HG03064 (cell line): ENCODE measurements at regions not wholly inside any gene's neighbourhood (a gene's known extent, or its start where the extent isn't known, plus 50 kb on each side); places are given as distances from the start of the nearest gene placed in this dataset.
"Not testable (repeated sequence)": the region's sequence is repeated elsewhere in the genome, so short reads cannot be mapped to it uniquely, and the experiment has no call there.

Experiments used
- ATAC-seq: cut with Tn5 transposase; IDR thresholded peaks from one replicate; pipeline ENCODE4 v1.9.1; 2021; ENCODE audit warnings: low read depth; ENCODE audit not compliant: unreplicated experiment

- ATAC-seq = no peak
Observed at GRCh38 chr10:16231176-16231575, 205.6 kb upstream of the PTER start.

- ATAC-seq = no peak
Observed at GRCh38 chr10:16231734-16232435, 204.9 kb upstream of the PTER start.

DNA sequence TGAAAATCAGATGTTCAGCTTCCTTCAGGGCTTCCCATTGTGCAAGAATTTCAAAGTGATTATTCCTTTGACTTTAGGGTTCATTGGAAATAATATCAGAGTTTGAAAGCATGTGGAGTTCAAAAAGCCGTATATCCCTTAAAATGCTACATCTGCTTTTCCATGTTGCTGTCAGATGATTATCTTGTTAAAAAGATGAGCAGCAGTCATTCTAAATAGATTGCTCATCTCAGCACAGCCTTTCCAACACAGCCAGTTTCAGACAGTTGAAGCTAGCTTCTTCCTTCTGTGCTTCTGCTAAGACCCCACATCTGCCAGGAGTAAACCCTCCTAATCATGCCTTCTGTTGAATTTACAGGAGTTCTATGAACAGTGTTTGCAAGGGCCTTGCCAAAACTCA is 204.4 kb upstream of the PTER start:
- ATAC-seq = no peak

DNA sequence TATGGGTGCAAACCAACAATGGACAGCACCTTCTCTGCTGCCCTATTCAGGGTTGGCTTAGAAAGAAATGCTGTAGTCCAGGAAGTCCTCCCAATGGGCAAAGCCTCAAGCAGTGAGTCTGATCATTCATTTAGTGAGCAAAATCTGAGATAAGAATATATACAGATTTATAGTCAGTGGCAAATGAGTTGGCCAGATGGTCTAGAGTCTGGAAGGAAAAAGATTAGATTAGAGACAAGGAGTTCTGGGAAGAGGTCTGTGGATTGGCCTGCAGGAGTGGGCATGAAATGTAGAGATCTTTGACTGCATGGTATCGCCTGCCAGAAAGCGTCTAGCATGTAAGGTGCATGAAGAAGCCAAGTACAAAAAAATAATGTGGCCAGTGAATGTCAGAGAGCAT is 201.9 kb upstream of the PTER start:
- ATAC-seq = no peak

- ATAC-seq = no peak
Observed at GRCh38 chr10:16242446-16242845, 194.4 kb upstream of the PTER start.

- no peak for ATAC-seq
Observed at GRCh38 chr10:16242859-16243613, 193.8 kb upstream of the PTER start.

DNA sequence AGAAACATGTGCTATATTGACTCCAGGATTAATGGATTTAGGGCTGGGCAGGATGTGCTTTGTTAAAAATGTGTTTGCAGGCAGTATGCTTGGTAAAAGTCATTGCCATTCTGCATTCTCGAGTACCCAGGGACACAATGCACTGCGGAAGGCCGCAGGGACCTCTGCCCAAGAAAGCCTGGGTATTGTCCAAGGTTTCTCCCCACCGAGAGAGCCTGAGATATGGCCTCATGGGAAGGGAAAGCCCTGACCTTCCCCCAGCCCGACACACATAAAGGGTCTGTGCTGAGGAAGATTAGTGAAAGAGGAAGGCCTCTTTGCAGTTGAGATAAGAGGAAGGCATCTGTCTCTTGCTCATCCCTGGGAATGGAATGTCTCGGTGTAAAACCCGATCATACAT is 186.7 kb upstream of the PTER start:
- not testable (repeated sequence) for ATAC-seq

DNA sequence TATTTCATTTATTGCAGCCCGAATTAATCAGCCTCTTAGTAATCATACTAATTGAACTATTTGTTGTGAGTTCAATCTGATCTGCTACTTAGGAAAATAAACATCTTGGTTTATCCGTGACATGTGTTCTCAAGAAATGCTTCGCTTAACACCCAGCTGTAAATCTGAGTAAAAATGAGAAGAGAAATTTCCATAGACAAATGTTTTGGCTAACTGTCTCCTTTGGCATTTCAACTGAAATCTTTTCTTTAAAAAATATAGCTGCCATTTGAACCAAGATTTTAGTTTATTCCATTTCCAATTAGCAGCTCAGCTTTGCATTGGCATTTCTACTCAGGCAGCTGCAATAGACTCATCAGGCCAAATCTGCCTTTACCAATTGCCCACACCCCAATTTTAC is 180.5 kb upstream of the PTER start:
- no peak for ATAC-seq

GRCh38 chr10:16258291-16259040 is 178.3 kb upstream of the PTER start:
- ATAC-seq = no peak

GRCh38 chr10:16259726-16260125 is 177.1 kb upstream of the PTER start:
- ATAC-seq = no peak

- ATAC-seq = no peak
Observed at GRCh38 chr10:16260388-16260787, 176.4 kb upstream of the PTER start.

DNA sequence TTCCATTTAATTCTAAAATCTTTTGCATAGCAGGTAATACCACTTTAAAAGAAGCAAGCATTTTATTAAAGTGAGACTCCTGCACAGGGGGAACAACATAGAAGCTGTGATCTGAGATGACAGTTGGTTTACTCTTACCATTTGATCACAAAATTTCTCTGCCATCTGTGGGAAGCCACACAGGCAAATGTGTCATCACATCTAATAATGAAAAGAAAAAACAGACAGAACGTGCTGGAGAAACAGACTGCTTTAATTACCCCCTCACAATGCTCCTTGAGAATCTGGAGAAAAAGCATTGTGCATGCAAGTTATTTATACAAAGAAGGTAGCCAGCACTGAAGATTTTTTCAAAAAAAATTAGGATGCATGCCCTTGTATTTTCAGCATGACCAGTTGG is 165.2 kb upstream of the PTER start:
- no peak for ATAC-seq

GRCh38 chr10:16274911-16275310 is 161.9 kb upstream of the PTER start:
- no peak for ATAC-seq

DNA sequence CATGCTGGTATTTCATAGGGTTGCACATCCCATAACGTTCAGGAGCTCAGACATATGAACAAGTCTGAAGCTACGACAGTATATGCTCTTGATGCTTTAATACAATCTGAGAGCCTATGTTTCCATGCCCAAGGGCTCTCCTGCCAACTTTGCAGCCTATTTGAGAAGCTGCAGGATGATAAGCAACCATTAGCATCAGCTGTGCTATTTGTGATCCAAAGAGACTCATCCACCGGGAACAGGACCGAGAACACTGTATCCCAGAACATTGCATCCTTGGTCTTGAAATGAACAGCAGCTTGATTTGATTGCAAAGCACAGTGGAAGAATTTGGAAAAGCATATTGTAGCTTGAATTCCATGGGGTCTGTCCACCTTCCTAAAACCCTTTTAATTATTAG is 156.2 kb upstream of the PTER start:
- no peak for ATAC-seq

GRCh38 chr10:16292366-16292765 is 144.4 kb upstream of the PTER start:
- no peak for ATAC-seq

DNA sequence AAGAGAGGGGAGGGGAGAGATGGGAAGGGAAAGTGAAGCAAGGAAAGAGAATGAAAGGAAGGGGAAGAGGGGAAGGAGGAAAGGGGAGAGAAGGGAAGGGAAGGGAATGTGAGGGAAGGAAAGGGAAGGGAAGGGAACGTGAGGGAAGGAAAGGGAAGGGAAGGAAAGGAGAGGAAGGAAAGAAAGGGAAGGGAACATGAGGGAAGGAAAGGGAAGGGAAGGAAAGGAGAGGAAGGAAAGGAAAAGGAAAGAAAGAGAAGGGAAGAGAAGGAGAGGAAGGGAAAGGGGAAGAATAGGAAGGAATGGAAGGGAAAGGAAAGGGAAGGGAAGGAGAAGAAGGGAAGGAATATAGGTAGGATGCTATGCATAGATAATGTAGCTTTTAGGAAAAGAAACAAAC is 139.7 kb upstream of the PTER start:
- no peak for ATAC-seq

GRCh38 chr10:16297642-16298041 is 139.2 kb upstream of the PTER start:
- ATAC-seq = no peak

GRCh38 chr10:16304311-16304710 is 132.5 kb upstream of the PTER start:
- ATAC-seq = no peak

DNA sequence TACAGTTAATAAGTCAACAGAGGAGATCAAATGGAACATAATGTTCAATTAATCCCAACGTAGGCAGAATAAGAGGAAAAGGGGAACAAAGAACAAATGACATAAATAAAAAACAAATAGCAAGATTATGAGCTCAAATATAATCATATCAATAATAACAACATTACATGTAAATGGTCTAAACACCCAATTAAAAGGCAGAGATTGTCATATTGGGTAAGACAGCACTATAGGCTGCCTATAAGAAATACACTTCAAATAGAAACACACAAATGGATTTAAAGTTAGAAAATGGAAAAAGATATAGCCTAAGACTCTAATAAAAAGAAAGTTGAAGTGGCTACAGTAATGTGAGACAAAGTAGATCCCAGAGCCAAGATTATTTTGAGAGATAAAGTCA is 126.4 kb upstream of the PTER start:
- ATAC-seq = no peak

- no peak for ATAC-seq
Observed at GRCh38 chr10:16314259-16314658, 122.6 kb upstream of the PTER start.

DNA sequence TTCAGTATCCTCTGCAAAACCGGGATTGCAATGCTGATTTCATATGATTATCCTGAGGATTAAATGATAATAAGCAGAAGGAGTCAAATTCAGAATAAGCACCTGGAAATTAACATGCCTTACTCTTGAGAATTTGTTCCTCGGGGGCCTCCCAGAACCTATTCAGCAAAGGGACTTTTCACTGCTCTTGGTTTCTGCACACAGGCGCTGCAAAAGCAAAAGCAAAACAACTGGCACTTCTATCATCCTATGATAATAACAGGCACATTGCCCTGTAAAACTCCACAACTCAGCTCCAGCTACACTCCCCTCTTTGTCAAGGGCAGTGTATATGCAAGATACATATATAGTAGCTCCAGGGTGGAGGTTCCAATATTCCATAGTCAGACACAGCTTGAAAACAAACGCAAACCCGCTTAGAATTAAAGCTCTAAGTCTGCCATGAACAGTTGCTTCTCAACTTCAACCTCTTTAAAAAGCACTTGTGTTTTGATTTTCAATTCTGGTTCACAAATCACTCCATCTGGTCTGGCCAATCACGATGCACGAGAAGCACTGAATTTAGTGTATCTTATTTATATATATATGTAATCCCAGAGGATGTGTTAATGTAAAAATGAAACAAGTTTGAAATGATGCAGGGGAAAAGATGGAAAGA is 119.9 kb upstream of the PTER start:
- ATAC-seq = no peak
